ENCODE measurements at regions not wholly inside any gene's neighbourhood (a gene's known extent, or its start where the extent isn't known, plus 50 kb on each side); places are given as distances from the start of the nearest gene placed in this dataset.

- Histone ChIP-seq H3K9me3 (ENCODE audit: insufficient read depth in 2 of 2, low read depth in 1 of 2, low read length in 1 of 2) (no peaks in the 10 kb centered on the region), H3K36me3 (ENCODE audit: control insufficient read depth in 2 of 4, insufficient read depth in 4 of 4, low read length in 3 of 4) (no peaks in the 10 kb centered on the region), H3K79me2 (ENCODE audit: control insufficient read depth in 1 of 2, insufficient read depth in 2 of 2, low read length in 2 of 2) (no peaks in the 10 kb centered on the region), H3K4me1 (replicated peaks in 1 of 4; ENCODE audit: control insufficient read depth in 3 of 4, insufficient read depth in 4 of 4, low read length in 3 of 4) (no peaks in the 10 kb centered on the region), H3K9ac (replicated peaks in 1 of 4; ENCODE audit: extremely low read depth in 1 of 4, low read depth in 3 of 4, low read length in 3 of 4) (no peak overlapping the region), H2BK15ac (ENCODE audit: low read length) (no peak overlapping the region), H4K5ac (ENCODE audit: insufficient read length, low read depth, low read length) (no peak overlapping the region), H2BK5ac (ENCODE audit: low read depth, low read length) (no peak overlapping the region), H4K8ac (ENCODE audit: extremely low read depth, insufficient read depth, low read length) (no peak overlapping the region), H2BK12ac (ENCODE audit: low read depth, low read length) (no peak overlapping the region), H3K27ac (ENCODE audit: low read depth, low read length) (no peak overlapping the region), H3K4me2 (ENCODE audit: insufficient read depth in 1 of 2, low read depth in 2 of 2, low read length in 2 of 2) (no peak overlapping the region), H2BK120ac (replicated peaks; ENCODE audit: low read depth, low read length) (no peak overlapping the region), H3K4me3 (ENCODE audit: extremely low read depth in 1 of 4, insufficient read depth in 2 of 4, low read depth in 3 of 4, low read length in 4 of 4) (no peak overlapping the region), H3K79me1 (ENCODE audit: low read depth, low read length) (no peaks in the 10 kb centered on the region), H2AFZ (ENCODE audit: low read length) (no peak overlapping the region), H3K4ac (replicated peaks; ENCODE audit: insufficient read length, low read depth, low read length) (no peak overlapping the region), H3K56ac (replicated peaks; ENCODE audit: insufficient read length, low read depth, low read length) (no peak overlapping the region), H2BK20ac (ENCODE audit: low read length) (no peak overlapping the region), H3K18ac (ENCODE audit: extremely low read depth, low read length) (no peak overlapping the region), H3K27me3 (replicated peaks in 1 of 4; ENCODE audit: control insufficient read depth in 3 of 4, extremely low read depth in 1 of 4, insufficient read depth in 3 of 4, low read length in 3 of 4) (no peaks in the 10 kb centered on the region), H3K14ac (ENCODE audit: insufficient read length) (no peak overlapping the region), H2AK5ac (ENCODE audit: low read depth, low read length) (no peak overlapping the region), H4K20me1 (replicated peaks in 1 of 2; ENCODE audit: control insufficient read depth in 1 of 2, insufficient read depth in 2 of 2, low read length in 2 of 2) (no peaks in the 10 kb centered on the region), H3K23ac (ENCODE audit: insufficient read length) (no peak overlapping the region), H3K23me2 (ENCODE audit: low read depth, low read length) (no peaks in the 10 kb centered on the region), H4K91ac (replicated peaks; ENCODE audit: insufficient read length, low read length) (no peak overlapping the region)
- no peak for TF ChIP-seq GTF2F1 (IDR thresholded peaks at IDR 0.05; ENCODE audit: borderline replicate concordance, low read depth, low read length)
- TF ChIP-seq TCF12 (IDR thresholded peaks at IDR 0.05; ENCODE audit: low read depth, low read length), result no peak
- no peak for FAIRE-seq
- WGBS, 2 experiments (ENCODE audit: extremely low coverage in 1 of 2, insufficient coverage in 1 of 2, insufficient read length in 1 of 2, insufficient replicate concordance in 2 of 2, low coverage in 1 of 2, low lambda C conversion rate in 2 of 2, missing lambda C conversion rate in 1 of 2), result 86% methylated on average over 5 of the region's 5 CpGs; no CpG with 5 or more reads in 1 of the 2 experiments
- POLR2A ChIA-PET (ENCODE audit: partially characterized antibody), result no interaction called here
- no peak for DNase-seq (ENCODE audit: low read depth in 1 of 2, low spot score in 2 of 2)
- CTCF ChIA-PET (ENCODE audit: partially characterized antibody), result interaction anchor here (2.7 kb wide), 1 partner anchor 11 kb away, joined by 9 read pairs; no protein-coding TSS in a partner anchor
Measured at GRCh38 chr18:40032076-40032475, 1923.0 kb upstream of the PIK3C3 start.

Measured in H1 (cell line).